KMS-11 (cell line): ENCODE measurements at regions not wholly inside any gene's neighbourhood (a gene's known extent, or its start where the extent isn't known, plus 50 kb on each side); places are given as distances from the start of the nearest gene placed in this dataset.

ENCODE experiments used
- H2AFZ ChIP-seq: fragments of 200-600 bp; sonication (generic); 2 replicates; pipeline ENCODE4 v1.6.1; 2016; ENCODE audit warnings: antibody characterized with exemption, mixed run types, low read depth
- H3K27ac ChIP-seq: fragments of 200-600 bp; sonication (generic); 2 replicates; pipeline ENCODE4 v1.6.1; 2016; ENCODE audit warnings: mild to moderate bottlenecking, mixed run types
- H3K27me3 ChIP-seq: fragments of 200-600 bp; sonication (generic); 2 replicates; pipeline ENCODE4 v1.6.1; 2017; ENCODE audit warnings: mild to moderate bottlenecking, low read depth, mixed run types, moderate library complexity; ENCODE audit not compliant: insufficient read depth
- H3K36me3 ChIP-seq: fragments of 200-600 bp; sonication (generic); 2 replicates; pipeline ENCODE4 v1.6.1; 2017; ENCODE audit warnings: mild to moderate bottlenecking, mixed run types; ENCODE audit not compliant: insufficient read depth
- H3K4me1 ChIP-seq: fragments of 200-600 bp; sonication (generic); 2 replicates; pipeline ENCODE4 v1.6.1; 2016; ENCODE audit warnings: mild to moderate bottlenecking, low read depth, mixed run types; ENCODE audit not compliant: poor library complexity, severe bottlenecking
- H3K4me2 ChIP-seq: fragments of 200-600 bp; sonication (generic); 2 replicates; pipeline ENCODE4 v1.7.0; 2016; ENCODE audit warnings: mild to moderate bottlenecking, mixed run types
- H3K4me3 ChIP-seq: fragments of 200-600 bp; sonication (generic); IDR thresholded peaks from 2 replicates; pipeline ENCODE4 v1.6.1; 2017; ENCODE audit warnings: low read depth, low read length, mixed read lengths; ENCODE audit not compliant: insufficient read depth
- H3K79me2 ChIP-seq: fragments of 200-600 bp; sonication (generic); 2 replicates; pipeline ENCODE4 v1.6.1; 2016; ENCODE audit warnings: low read depth, mixed run types; ENCODE audit not compliant: insufficient read depth
- H3K9ac ChIP-seq: fragments of 200-600 bp; sonication (generic); 2 replicates; pipeline ENCODE4 v1.6.1; 2016; ENCODE audit warnings: mild to moderate bottlenecking, mixed run types
- H4K20me1 ChIP-seq: fragments of 200-600 bp; sonication (generic); 2 replicates; pipeline ENCODE4 v1.6.1; 2016; ENCODE audit warnings: mild to moderate bottlenecking, mixed run types; ENCODE audit not compliant: insufficient read depth
- TF ChIP-seq, protein P1 (sequence below): fragments of 200-600 bp; sonication (generic); conservative IDR thresholded peaks from 2 replicates; pipeline ENCODE4 v1.6.1; 2017; ENCODE audit warnings: low read depth, mild to moderate bottlenecking, antibody characterized with exemption, low read length, moderate library complexity, mixed read lengths

DNA sequence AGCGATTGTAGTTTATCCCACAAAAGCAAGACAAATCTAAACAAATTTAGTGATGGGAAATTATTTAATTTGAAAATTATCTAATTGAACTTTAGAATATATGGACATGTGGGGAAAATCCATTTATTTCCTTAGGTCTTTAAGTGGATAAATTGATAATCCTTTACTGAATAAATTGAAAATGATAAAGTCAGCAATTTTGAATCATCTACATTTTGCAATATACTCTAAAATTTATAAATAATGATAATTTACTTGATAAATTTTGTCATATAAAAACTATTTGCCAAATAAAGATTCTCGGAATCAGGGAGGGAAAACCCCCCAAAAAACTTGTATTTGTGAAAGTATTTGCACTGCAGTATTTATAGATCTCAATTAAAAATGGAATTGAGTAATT, 875.3 kb upstream of the SLITRK5 start:
- no peaks in the 10 kb centered on the region for H3K4me1 ChIP-seq
- H3K9ac ChIP-seq: no peak overlapping the region
- no peaks in the 10 kb centered on the region for H3K27me3 ChIP-seq
- H3K4me3 ChIP-seq: no peak overlapping the region
- H3K36me3 ChIP-seq: no peaks in the 10 kb centered on the region
- H4K20me1 ChIP-seq: no peaks in the 10 kb centered on the region
- no peaks in the 10 kb centered on the region for H3K79me2 ChIP-seq
- TF ChIP-seq, protein P1, sequence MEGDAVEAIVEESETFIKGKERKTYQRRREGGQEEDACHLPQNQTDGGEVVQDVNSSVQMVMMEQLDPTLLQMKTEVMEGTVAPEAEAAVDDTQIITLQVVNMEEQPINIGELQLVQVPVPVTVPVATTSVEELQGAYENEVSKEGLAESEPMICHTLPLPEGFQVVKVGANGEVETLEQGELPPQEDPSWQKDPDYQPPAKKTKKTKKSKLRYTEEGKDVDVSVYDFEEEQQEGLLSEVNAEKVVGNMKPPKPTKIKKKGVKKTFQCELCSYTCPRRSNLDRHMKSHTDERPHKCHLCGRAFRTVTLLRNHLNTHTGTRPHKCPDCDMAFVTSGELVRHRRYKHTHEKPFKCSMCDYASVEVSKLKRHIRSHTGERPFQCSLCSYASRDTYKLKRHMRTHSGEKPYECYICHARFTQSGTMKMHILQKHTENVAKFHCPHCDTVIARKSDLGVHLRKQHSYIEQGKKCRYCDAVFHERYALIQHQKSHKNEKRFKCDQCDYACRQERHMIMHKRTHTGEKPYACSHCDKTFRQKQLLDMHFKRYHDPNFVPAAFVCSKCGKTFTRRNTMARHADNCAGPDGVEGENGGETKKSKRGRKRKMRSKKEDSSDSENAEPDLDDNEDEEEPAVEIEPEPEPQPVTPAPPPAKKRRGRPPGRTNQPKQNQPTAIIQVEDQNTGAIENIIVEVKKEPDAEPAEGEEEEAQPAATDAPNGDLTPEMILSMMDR: no peak
- H3K4me2 ChIP-seq: no peak overlapping the region
- H3K27ac ChIP-seq: no peak overlapping the region
- H2AFZ ChIP-seq: no peak overlapping the region

- Histone ChIP-seq H3K27ac (no peak overlapping the region), H3K9ac (no peak overlapping the region), H3K36me3 (no peaks in the 10 kb centered on the region), H3K4me2 (no peak overlapping the region), H2AFZ (no peak overlapping the region), H3K79me2 (no peaks in the 10 kb centered on the region), H3K4me3 (no peak overlapping the region), H3K4me1 (no peaks in the 10 kb centered on the region), H3K27me3 (no peaks in the 10 kb centered on the region), H4K20me1 (no peaks in the 10 kb centered on the region)
- TF ChIP-seq, protein P1: no peak
Measured at GRCh38 chr13:86810361-86810760, 860.8 kb upstream of the SLITRK5 start.

GRCh38 chr13:86813198-86813597, 858.0 kb upstream of the SLITRK5 start:
- no peaks in the 10 kb centered on the region for H3K4me1 ChIP-seq
- H3K27ac ChIP-seq: no peak overlapping the region
- H3K36me3 ChIP-seq: no peaks in the 10 kb centered on the region
- H2AFZ ChIP-seq: no peak overlapping the region
- no peaks in the 10 kb centered on the region for H3K79me2 ChIP-seq
- TF ChIP-seq, protein P1: no peak
- H4K20me1 ChIP-seq: no peaks in the 10 kb centered on the region
- no peaks in the 10 kb centered on the region for H3K27me3 ChIP-seq
- H3K4me3 ChIP-seq: no peak overlapping the region
- H3K9ac ChIP-seq: no peak overlapping the region
- no peak overlapping the region for H3K4me2 ChIP-seq

- no peaks in the 10 kb centered on the region for H4K20me1 ChIP-seq
- no peak overlapping the region for H3K27ac ChIP-seq
- no peaks in the 10 kb centered on the region for H3K36me3 ChIP-seq
- H3K4me3 ChIP-seq: no peak overlapping the region
- no peak overlapping the region for H3K4me2 ChIP-seq
- no peak overlapping the region for H2AFZ ChIP-seq
- no peaks in the 10 kb centered on the region for H3K4me1 ChIP-seq
- no peak overlapping the region for H3K9ac ChIP-seq
- no peaks in the 10 kb centered on the region for H3K79me2 ChIP-seq
- TF ChIP-seq, protein P1: no peak
- no peaks in the 10 kb centered on the region for H3K27me3 ChIP-seq
Measured at GRCh38 chr13:86825410-86825809, 845.8 kb upstream of the SLITRK5 start.
